Fibroblast of upper back skin (primary cell): ENCODE measurements at regions not wholly inside any gene's neighbourhood (a gene's known extent, or its start where the extent isn't known, plus 50 kb on each side); places are given as distances from the start of the nearest gene placed in this dataset.
"Not testable (repeated sequence)": the region's sequence is repeated elsewhere in the genome, so short reads cannot be mapped to it uniquely, and the experiment has no call there.

Experiments used
- DNase-seq: peaks from one replicate; pipeline ENCODE4 v3.0.0-alpha.2; 2013

DNA sequence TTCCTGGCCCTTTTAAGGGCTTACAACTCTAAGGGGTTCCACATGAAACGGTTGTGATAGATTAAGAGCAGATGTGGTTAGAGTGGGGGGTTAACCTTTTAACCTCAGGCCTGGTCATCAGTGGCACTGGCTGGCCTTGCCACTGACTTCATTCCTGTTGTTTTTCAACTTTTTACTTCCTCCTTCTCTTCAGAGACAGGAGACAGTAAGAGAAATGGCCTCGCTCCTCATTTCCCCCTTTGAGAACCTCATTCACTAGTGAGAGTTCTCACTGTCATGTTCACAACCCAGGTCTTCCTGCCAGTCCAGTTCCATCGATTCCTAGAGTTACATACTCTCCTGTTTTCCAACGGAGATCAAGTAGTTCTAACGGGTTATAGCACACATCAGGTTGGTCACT is 101.6 kb upstream of the SLC1A4 start:
- DNase-seq: no peak

GRCh38 chr2:64888591-64889309 is 100.4 kb upstream of the SLC1A4 start:
- DNase-seq: peak; percentile 65

DNA sequence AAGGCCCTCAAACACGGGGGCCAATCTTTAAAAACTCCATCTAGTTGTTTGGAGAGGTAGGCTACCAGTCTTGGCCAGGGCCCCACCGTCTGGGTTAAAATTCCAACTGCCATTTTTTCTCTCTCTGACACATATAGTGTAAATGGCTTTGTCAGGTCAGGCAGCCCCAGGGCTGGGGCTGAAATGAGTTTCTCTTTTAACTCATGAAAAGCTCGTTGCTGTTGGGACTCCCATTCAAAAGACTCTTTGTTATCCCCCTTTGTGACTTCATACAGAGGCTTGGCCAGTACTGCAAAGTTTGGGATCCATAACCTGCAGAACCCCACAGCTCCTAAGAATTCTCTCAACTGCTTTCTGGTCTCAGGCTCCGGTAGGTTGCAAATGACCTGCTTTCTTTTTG is 99.4 kb upstream of the SLC1A4 start:
- DNase-seq: no peak

GRCh38 chr2:64896572-64896971 is 92.6 kb upstream of the SLC1A4 start:
- not testable (repeated sequence) for DNase-seq

DNA sequence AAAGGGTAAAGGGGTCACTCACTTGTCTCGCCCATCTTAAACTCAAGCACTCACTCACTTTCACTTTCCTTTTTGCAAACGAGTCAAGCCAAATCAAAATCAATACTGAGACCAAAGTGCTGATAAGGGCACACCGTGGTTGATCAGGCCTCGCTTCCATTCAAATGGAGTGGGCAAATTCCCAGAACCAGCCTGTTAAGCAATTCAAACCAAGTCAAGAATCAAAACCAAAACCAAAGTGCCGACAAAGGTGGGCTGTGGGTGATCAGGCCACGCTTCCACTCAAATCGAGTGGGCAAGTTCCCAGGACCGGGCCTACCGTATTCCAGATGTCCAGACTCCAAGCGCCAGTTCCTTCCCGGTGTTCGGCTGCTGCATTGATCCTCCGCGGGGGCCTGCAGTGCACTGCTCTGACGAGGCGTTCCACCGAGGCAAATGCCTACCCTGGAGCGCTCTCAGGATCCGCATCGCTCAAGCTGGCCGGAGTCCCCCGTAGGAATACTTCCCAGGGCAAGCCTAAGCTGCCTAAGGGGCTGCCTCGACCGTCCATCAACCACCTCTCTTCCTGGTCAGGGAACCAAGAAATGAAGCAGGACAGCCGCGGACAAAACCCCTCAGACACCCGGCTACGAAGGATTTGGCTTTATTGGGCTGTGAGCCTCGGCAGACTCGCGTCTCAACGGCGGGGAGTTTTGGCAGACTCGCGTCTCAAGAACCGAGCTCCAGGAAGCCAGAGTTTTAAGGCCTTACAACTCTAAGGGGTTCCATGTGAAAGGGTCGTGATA is 89.9 kb upstream of the SLC1A4 start:
- DNase-seq: no peak

DNA sequence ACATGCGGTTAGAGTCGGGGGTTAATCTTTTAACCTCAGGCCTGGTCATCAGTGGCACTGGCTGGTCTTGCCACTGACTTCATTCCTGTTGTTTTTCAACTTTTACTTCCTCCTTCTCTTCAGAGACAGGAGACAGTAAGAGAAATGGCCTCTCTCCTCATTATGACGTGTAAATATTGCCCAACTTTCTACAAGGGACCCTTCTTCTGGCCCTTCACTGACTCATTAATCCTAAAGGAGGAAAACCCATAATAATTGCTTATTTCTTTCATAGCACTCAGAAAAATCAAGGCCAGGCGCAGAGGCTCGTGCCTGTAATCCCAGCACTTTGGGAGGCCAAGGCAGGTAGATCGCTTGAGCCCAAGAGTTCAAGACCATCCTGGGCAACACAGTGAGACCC is 89.3 kb upstream of the SLC1A4 start:
- not testable (repeated sequence) for DNase-seq

- DNase-seq: no peak
Observed at GRCh38 chr2:64904413-64905329, 84.5 kb upstream of the SLC1A4 start.

- no peak for DNase-seq
Observed at GRCh38 chr2:64905338-64906024, 83.7 kb upstream of the SLC1A4 start.

DNA sequence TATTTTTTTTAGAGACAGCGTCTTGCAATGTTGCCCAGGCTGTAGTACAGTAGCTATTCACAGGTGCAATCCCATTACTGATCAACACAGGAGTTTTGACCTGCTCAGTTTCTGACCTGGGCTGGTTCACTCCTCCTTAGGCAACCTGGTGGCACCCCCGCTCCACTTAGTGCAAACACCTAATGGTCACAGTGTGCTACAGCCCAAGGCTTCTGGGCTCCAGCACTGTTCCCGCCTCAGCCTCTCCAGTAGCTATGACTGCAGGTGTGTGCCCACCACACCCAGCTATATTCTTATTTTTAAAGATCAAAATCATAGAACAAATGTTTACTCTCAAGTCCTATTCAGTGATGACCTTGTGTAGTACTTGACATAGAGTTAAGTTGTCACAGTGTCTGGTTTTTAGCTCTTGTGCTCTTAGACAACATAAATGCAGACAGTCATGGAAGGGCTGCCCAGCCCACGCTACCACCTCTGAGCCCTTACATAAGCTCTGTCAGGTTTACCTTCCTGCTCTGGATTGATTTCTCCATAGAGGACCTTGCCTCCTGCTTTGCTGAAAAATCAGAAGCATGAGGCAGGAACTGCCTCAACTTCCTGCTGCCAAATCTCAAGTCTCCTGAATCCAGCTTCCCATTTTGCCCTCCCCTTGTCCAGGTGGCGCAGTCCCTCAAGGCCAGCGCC is 82.2 kb upstream of the SLC1A4 start:
- DNase-seq: no peak

DNA sequence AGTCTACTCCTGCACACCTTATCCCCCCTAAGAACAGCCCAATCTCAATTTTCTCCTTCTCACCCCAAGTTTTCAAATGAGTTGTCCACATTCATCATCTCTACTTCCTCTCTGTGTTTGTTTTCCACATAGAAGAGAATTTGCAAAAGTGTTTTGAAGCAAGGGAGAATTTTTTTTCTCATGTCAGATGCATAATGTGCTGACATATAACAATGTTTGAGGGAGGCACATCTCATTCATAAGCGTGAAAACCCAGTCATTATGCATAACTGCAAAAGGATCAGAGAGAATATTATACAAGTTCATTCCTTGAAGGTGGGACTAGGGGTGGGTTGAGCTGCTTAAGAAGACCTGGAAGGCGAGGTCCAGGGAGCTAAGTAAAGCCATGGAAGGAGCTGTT is 80.8 kb upstream of the SLC1A4 start:
- DNase-seq: no peak

- DNase-seq: no peak
Observed at GRCh38 chr2:64910523-64910922, 78.7 kb upstream of the SLC1A4 start.

DNA sequence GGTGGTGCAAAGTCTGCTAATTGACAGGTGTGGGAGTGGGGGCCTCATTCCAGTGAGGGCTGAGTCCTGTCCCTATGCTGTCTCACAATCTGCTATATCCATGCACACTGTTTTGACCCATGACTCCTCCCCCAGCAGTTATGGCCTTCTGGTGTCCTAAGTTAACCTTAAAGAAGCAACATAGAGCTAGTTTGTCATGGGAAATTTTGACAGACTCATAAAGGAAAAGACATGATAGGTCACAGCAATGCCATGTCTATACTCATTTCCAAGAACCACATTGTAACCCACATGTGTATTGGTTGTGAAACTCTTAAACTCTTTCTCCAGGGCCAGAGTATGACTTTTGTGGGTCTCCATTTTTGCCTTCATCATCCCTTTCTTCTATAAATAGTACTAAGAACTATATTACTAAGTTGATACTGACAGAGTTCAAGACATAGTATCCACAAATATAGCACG is 78.2 kb upstream of the SLC1A4 start:
- DNase-seq: no peak

GRCh38 chr2:64913357-64913869 is 75.8 kb upstream of the SLC1A4 start:
- no peak for DNase-seq

DNA sequence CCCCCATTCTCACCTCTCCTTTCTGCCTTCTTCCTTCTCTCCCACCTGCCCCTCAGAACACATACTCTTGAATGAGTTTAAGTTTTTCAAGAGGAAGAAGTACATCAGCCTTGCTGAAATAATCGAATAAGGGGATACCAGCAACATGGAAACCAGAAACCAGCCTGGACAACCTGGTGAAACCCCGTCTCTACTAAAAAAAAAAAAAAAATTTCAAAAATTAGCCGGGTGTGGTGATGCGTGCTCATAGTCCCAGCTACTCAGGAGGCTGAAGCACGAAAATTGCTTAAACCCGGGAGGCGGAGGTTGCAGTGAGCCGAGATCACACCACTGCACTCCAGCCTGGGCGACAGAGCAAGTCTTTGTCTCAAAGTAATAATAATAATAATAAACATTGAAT is 75.0 kb upstream of the SLC1A4 start:
- DNase-seq: no peak

DNA sequence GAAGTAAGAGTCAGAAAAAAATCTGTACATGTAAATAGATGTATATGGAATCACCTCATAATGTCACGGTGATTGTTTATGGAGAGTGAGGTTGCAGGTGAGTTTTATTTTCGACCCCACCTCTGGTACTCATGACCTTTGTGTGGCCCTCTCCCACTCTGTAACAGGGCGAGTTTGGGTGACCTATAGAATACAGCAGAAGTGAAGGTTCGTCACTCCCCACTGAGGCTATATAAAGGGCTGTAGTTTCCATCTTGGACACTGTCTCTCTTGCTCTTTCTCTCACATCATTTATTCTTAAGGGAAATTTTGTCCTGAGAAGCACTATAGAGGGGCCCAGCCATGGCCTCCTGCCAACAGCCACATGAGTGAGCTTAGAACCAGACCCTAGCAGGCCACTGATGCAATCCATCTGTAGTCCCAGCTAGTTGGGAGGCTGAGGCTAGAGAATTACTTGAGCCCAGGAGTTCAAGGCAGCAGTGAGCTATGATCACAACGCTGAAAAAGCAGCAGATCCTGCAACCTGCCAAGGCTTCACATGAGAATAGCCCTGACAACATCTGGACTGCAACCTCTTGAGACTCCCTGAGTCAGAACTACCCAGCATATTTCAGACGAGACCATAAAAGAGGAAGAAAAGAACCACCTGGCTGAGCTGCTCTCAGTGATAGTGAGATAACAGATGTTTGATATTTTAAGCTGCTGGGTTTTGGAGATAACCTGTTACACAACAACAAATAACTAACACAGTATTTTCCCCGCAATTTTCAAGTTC is 74.3 kb upstream of the SLC1A4 start:
- DNase-seq: peak; percentile 52

- no peak for DNase-seq
Observed at GRCh38 chr2:64915510-64915900, 73.7 kb upstream of the SLC1A4 start.

DNA sequence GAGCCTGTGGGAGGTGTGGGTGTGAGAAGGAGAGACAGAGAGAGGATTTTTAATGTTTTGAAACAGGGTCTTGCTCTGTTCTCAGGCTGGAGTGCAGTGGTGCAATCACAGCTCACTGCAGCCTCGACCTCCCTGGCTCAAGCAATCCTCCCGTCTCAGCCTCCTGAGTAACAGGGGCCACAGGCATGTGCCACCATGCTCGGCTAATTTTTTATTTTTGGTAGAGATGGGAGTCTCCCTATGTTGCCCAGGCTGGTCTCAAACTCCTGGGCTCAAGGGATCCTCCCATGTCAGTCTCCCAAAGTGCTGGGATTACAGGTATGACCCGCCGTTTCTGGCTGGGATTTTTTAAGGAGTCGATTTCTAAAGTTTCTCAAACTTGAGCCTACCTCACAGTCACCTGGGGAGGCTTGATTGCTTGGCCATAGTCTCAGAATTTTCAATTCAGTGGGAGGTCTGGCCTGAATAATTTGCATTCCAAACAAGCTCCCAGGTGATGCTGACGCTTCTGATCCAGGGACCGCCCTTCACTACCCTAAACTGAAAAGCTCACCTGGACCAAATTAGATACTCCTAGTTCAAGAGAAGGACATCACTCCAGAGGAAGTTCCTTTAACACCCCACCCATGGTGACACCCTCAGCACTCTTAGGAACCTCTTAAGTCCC is 70.8 kb upstream of the SLC1A4 start:
- DNase-seq: no peak

DNA sequence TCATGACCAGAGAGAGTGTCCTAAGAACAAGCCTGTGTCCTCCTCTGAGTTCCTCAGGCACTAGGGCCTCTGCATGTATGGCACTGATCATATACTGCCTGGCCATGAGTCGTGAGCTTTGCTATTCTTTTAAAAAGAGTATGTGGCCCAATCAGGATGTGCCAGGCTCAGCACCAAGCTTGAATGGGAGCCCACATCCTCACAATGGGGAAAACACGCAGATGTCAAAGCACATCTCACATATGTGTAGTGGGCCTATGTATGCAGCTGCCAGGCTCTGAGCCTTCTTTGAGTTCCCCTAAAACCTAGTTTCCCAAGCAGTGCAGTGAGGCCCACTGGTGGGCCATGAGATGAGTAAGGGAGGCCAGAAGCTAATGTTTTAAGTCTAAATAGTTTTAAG is 69.9 kb upstream of the SLC1A4 start:
- no peak for DNase-seq

- DNase-seq: no peak
Observed at GRCh38 chr2:64922482-64923384, 66.5 kb upstream of the SLC1A4 start.

GRCh38 chr2:64923385-64923710 is 65.9 kb upstream of the SLC1A4 start:
- no peak for DNase-seq
